T-helper 1 cell (primary cell): ENCODE measurements at regions not wholly inside any gene's neighbourhood (a gene's known extent, or its start where the extent isn't known, plus 50 kb on each side); places are given as distances from the start of the nearest gene placed in this dataset.

ENCODE experiments used
- DNase-seq, 5 donors: peaks; one replicate each; pipeline ENCODE4 v3.0.0-alpha.2; 2012 to 2020

DNA sequence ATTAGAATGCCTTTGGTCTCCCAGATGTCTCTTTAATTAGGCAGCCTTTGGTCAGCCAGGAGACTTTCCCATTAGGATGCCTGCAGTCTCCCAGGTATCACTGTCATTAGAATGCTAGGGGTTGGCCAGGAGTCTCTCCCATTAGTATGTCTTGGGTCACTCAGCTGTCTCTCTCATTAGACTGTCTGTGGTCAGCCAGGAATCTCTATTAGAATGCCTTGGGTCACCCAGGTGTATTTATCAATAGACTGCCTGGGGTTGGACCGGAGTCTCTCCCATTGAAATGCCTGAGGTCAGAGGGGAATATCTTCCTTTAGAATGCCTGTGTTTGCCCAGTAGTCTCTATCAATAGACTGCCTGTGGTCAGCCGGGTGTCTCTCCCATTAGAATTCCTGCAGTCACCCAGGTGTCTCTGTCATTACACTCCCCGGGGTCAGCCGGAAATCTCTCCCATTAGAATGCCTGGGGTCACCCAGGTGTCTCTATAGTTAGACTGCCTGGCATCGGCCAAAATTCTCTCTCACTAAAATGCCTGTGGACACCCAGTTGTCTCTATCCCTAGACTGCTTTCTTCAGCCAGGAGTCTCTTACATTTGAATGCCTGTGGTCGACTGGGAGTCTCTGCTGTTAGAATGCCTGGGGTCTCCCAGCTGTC, 1460.3 kb downstream of the UQCRFS1 start:
- DNase-seq = no peak

GRCh38 chr19:27751044-27751391, 1461.9 kb downstream of the UQCRFS1 start:
- no peak for DNase-seq

DNA sequence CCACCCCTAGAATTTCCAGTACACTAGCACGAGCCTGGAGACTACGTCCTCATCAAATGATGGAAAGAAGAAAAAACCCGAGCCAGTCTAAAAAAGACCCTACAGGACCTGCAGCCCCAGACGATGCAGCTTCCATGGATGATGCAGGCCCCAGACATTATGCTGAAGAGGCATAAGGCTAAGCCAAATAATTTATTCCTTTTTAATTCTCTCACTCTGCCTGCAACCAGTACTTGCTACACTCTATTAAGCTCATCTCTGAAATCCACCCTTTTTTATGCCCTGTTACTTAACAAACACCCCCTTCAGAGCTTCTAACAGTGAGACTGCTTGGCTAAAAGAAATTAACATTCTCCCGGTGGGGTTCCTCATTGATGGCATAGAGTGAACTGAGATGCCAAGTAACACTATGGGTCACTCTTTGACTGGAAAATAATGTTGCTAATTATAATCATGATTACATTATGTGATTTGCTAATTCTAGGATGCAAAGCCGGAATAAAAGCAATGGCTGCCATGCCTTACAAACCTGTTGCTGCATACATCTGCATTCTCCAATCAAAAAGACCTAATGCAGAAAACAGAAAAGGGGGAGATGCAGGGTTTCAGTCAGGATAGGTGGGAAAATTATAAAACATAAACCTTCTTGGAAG, 1462.4 kb downstream of the UQCRFS1 start:
- DNase-seq = no peak

GRCh38 chr19:27748551-27749152, 1464.3 kb downstream of the UQCRFS1 start:
- no peak for DNase-seq

DNA sequence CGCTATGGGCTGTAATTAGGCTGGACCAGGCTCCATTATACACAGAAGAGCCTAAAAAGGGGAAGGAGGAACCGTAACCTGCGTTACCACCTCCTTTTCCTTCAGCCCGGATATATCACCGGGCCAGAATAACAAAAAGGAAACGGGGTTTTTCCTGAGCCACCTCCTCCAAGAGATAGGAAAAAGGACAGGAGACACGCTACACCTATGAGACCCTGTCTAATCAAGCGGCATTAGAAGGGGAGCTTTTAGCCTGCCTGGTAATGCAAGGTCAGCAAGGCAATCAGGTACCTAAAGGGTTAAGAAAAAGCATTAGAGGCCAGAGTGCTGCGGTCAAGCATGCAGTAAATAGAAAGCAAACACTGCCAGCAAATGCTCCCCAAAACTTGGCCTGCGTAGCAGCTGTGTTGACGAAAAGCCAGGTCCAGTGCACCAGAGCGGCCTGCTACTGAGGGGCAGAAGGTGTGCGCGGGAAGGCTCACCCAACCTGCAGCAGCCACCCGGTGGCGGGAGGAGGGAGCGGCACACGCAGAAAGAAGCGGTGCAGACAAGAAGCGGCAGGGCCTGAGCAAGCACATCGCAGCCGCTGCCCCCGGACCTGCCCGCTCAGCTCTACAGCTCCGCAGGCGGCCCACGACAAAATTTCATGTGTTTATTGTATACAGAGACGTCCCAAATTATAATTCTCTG, 1466.1 kb downstream of the UQCRFS1 start:
- DNase-seq = no peak

DNA sequence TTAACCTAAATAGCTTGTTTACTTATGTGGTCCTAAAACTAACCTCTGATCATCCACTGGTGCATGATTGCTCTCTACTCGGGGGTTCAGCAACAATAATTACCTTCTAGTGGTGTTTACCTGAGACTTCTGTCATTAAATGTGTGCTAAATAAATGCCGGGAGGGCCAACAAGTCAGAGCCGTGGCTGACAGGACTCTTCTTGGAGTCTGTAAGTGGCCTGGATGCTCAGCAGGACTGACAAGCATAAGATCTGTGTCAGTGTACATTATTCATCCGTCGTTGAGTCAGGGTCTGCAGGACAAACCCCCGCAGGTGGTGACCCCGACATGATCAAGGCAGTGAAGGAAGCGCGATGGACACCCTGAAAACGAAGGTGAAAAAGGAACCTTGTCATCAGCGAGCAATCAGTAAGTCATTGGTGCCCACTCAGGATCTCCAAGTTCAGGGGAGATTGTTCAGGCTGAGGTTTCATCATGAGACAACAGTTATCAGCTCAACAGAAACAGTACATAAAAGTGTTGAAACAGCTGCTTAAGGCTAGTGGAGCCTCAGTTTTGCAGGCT, 1466.9 kb downstream of the UQCRFS1 start:
- DNase-seq = no peak

- DNase-seq = no peak
These were observed 1467.8 kb downstream of the UQCRFS1 start for GRCh38 chr19:27744926-27745768.

DNA sequence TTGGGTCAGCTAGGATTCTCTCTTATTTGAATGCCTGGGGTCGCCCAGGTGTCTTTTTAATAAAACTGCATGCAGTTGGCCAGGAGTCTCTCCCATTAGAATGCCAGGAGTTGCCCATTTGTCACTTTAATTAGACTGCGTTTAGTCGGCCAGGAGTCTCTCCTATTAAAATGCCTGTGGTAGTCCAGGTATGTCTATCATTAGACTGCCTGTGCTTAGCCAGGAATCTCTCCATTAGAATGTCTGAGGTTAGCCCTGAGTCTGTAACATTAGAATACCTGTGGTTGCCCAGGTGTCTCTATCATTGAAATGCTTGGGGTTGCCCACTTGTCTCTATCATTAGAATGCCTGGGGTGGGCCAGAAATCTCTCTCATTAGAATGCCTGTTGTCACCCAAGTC, 1470.9 kb downstream of the UQCRFS1 start:
- DNase-seq = no peak

- DNase-seq = no peak
These were observed 1471.7 kb downstream of the UQCRFS1 start for GRCh38 chr19:27741236-27741635.

- DNase-seq = no peak
These were observed 1472.6 kb downstream of the UQCRFS1 start for GRCh38 chr19:27740396-27740795.

DNA sequence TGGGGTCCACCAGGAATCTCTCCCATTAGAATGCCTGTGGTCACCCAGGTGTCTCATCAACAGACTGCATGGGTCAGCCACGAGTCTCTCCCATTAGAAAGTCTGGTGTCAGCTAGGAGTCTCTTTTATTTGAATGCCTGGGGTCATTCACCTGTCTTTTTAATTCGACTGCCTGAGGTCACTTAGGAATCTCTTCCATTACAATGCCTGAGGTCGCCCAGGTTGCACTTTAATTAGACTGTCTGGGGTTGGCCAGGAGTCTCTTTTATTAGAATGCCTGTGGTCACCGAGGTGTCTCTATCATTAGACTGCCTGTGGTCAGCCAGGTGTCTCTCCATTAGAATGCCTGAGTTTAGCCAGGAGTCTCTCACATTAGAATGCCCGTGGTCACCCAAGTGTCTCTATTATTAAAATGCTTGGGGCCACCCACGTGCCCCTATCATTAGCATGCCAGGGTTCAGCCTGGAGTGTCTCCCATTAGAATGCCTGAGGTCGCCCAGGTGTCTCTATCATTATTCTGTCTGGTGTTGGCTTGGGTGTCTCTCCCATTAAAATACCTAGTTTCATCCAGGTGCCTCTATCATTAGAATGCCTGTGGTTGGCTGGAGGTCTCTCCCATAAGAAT, 1474.3 kb downstream of the UQCRFS1 start:
- DNase-seq = no peak

GRCh38 chr19:27736225-27736624, 1476.7 kb downstream of the UQCRFS1 start:
- no peak for DNase-seq

- no peak for DNase-seq
These were observed 1477.6 kb downstream of the UQCRFS1 start for GRCh38 chr19:27735314-27735713.

GRCh38 chr19:27734496-27735220, 1478.3 kb downstream of the UQCRFS1 start:
- DNase-seq = no peak

DNA sequence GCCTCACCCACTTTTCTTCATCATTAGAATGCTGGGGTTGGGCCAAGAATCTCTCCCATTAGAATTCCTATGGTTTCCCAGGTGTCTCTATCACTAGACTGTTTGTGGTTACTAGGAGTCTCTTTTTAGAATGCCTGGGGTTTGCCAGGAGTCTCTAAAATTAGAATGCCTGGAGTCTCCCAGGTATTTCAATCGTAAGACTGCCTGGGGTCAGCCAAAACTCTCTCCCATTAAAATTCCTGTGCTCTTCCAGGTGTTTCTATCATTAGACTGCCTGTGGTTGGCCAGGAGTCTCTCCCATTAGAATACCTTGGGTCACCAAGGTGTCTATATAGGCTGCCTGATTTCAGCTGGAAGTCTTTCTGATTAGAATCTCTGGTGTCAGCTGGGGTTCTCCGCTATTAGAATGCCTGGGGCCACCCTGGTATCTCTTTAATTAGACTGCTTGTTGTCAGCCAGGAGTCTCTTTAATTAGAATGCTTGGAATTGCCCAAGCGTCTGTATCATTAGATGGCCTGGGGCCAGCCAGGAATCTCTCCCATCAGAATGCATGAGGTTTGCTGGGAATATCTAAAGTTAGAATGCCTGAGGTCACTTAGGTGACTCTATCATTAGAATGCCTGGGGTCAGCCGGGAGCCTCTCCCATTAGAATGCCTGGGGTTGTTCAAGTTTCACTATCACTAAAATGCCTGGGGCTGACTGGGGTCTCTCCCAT, 1479.2 kb downstream of the UQCRFS1 start:
- no peak for DNase-seq

- no peak for DNase-seq
These were observed 1483.6 kb downstream of the UQCRFS1 start for GRCh38 chr19:27729332-27729731.

- no peak for DNase-seq
These were observed 1490.3 kb downstream of the UQCRFS1 start for GRCh38 chr19:27722625-27723024.

GRCh38 chr19:27720155-27720554, 1492.8 kb downstream of the UQCRFS1 start:
- DNase-seq = no peak

- DNase-seq = no peak
These were observed 1493.9 kb downstream of the UQCRFS1 start for GRCh38 chr19:27719034-27719433.

- DNase-seq = no peak
These were observed 1494.7 kb downstream of the UQCRFS1 start for GRCh38 chr19:27718234-27718633.

GRCh38 chr19:27717825-27718224, 1495.1 kb downstream of the UQCRFS1 start:
- DNase-seq = no peak
